ENCODE measurements at regions not wholly inside any gene's neighbourhood (a gene's known extent, or its start where the extent isn't known, plus 50 kb on each side); places are given as distances from the start of the nearest gene placed in this dataset.

DNA sequence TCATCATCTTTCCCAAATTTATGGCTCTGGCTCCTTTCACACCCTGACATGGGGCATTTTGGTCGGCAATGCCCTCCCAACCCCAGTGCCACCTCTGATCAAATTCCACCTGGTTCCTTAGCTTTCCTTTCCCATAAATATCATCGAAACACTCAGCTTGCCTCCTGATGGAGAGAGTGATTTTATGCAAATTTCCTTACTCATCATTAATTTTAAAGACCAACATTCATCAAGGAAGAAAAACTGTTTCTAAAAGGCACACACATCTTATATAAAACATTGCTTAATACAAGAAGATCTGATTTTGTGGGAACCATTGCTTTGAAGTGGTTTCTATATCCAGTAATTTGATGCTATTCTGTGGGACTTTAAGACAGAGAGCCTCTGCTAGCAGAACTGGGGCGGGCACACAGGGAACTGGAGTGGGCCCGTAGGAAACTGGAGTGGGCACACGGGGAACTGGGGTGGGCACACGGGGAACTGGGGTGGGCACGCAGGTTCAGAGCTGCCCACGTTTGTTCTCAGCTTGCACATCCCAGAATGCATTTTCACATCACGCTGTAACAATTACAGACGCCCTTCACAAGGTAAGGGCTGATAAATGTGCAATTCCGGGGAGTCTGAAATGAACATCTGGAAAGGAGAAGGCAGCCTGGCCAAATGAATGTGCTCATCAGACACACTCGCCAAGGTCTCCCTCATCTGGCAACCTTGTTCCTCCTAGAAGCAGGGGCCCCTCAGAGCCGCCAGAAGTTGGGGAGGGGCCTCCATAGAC is 174.2 kb downstream of the RTP5 start:
- no peak for TF ChIP-seq FOSL1 (IDR thresholded peaks at IDR 0.05; ENCODE audit: low read depth)
- TF ChIP-seq, protein P1, sequence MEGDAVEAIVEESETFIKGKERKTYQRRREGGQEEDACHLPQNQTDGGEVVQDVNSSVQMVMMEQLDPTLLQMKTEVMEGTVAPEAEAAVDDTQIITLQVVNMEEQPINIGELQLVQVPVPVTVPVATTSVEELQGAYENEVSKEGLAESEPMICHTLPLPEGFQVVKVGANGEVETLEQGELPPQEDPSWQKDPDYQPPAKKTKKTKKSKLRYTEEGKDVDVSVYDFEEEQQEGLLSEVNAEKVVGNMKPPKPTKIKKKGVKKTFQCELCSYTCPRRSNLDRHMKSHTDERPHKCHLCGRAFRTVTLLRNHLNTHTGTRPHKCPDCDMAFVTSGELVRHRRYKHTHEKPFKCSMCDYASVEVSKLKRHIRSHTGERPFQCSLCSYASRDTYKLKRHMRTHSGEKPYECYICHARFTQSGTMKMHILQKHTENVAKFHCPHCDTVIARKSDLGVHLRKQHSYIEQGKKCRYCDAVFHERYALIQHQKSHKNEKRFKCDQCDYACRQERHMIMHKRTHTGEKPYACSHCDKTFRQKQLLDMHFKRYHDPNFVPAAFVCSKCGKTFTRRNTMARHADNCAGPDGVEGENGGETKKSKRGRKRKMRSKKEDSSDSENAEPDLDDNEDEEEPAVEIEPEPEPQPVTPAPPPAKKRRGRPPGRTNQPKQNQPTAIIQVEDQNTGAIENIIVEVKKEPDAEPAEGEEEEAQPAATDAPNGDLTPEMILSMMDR (IDR thresholded peaks at IDR 0.05 in 2 of 3, conservative IDR thresholded peaks at IDR 0.05 in 1 of 3; ENCODE audit: borderline replicate concordance in 1 of 3, insufficient read depth in 1 of 3, low read depth in 2 of 3, low read length in 2 of 3): no peak
- TF ChIP-seq SP1 (IDR thresholded peaks at IDR 0.05; ENCODE audit: low read depth): no peak
- no peak for TF ChIP-seq POLR2A (IDR thresholded peaks at IDR 0.05; ENCODE audit: borderline replicate concordance, extremely low read depth, insufficient read depth, insufficient read length)
- no peak for TF ChIP-seq CEBPB (IDR thresholded peaks at IDR 0.05; ENCODE audit: low read depth)
- TF ChIP-seq, protein P2, sequence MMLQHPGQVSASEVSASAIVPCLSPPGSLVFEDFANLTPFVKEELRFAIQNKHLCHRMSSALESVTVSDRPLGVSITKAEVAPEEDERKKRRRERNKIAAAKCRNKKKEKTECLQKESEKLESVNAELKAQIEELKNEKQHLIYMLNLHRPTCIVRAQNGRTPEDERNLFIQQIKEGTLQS (IDR thresholded peaks at IDR 0.05): no peak
- no peak for TF ChIP-seq POLR2AphosphoS5 (IDR thresholded peaks at IDR 0.05; ENCODE audit: low read depth, low read length)
- no peak for TF ChIP-seq EZH2 (IDR thresholded peaks at IDR 0.05)
- no peak for TF ChIP-seq YY1 (IDR thresholded peaks at IDR 0.05; ENCODE audit: extremely low read depth, insufficient replicate concordance, low read depth, low read length)
- no peak for TF ChIP-seq SRF (IDR thresholded peaks at IDR 0.05; ENCODE audit: low read depth)
- no peak for TF ChIP-seq TCF7L2 (IDR thresholded peaks at IDR 0.05; ENCODE audit: borderline replicate concordance, extremely low read depth, insufficient read depth, insufficient read length)
